Urinary bladder (tissue), 3 donors: ENCODE measurements at regions not wholly inside any gene's neighbourhood (a gene's known extent, or its start where the extent isn't known, plus 50 kb on each side); places are given as distances from the start of the nearest gene placed in this dataset.

Experiments
- DNase-seq: peaks from one replicate; pipeline ENCODE4 v3.0.0-alpha.2; 2015; ENCODE audit errors: extremely low spot score
- H3K27ac ChIP-seq: one replicate; pipeline ENCODE4 v1.5.1; 2013; ENCODE audit warnings: low read depth, mild to moderate bottlenecking, moderate library complexity
- H3K36me3 ChIP-seq: one replicate; pipeline ENCODE4 v1.6.1; 2013; ENCODE audit warnings: mild to moderate bottlenecking, moderate library complexity; ENCODE audit not compliant: insufficient read depth
- H3K4me1 ChIP-seq: one replicate; pipeline ENCODE4 v1.6.1; 2013; ENCODE audit warnings: mild to moderate bottlenecking, moderate library complexity; ENCODE audit not compliant: insufficient read depth
- H3K4me3 ChIP-seq: one replicate; pipeline ENCODE4 v1.5.1; 2013; ENCODE audit warnings: low read depth, low read length
- WGBS: extraction: QIAGEN DNeasy Blood & Tissue Kit; methylation state at CpG from one replicate; pipeline ENCODE4 v1.1.7; 2013; 5-methylcytosine and 5-hydroxymethylcytosine counted together
- donor health status: healthy with polysubstance abuse.
- donor health status: healthy.

- DNase-seq: no peak
- Histone ChIP-seq H3K27ac (no peak overlapping the region), H3K4me1 (no peaks in the 10 kb centered on the region), H3K36me3 (no peaks in the 10 kb centered on the region), H3K4me3 (no peak overlapping the region)
- WGBS: 85% methylated on average over 1 of the region's 1 CpG
Measured at GRCh38 chr1:221316491-221317056, 425.3 kb downstream of the DUSP10 start.

GRCh38 chr1:221317537-221317936 lies 424.4 kb downstream of the DUSP10 start:
- Histone ChIP-seq H3K27ac (no peak overlapping the region), H3K4me3 (no peak overlapping the region), H3K4me1 (no peaks in the 10 kb centered on the region), H3K36me3 (no peaks in the 10 kb centered on the region)
- 92% methylated on average over 3 of the region's 3 CpGs for WGBS
- DNase-seq: no peak

- 38% methylated on average over 4 of the region's 4 CpGs for WGBS
- Histone ChIP-seq H3K27ac (no peak overlapping the region), H3K36me3 (no peaks in the 10 kb centered on the region), H3K4me1 (no peaks in the 10 kb centered on the region), H3K4me3 (no peak overlapping the region)
- DNase-seq: no peak
Measured at GRCh38 chr1:221327954-221328353, 413.9 kb downstream of the DUSP10 start.

- Histone ChIP-seq H3K4me3 (no peak overlapping the region), H3K27ac (no peak overlapping the region), H3K4me1 (no peaks in the 10 kb centered on the region), H3K36me3 (no peaks in the 10 kb centered on the region)
- no peak for DNase-seq
- WGBS: 83% methylated on average over 2 of the region's 2 CpGs
Measured at GRCh38 chr1:221328371-221328770, 413.5 kb downstream of the DUSP10 start.

- Histone ChIP-seq H3K36me3 (no peaks in the 10 kb centered on the region), H3K27ac (no peak overlapping the region), H3K4me1 (peaks cover 5% of the 10 kb centered on the region), H3K4me3 (no peak overlapping the region)
- no peak for DNase-seq
- WGBS: 99% methylated on average over 1 of the region's 1 CpG
Measured at GRCh38 chr1:221331273-221332183, 410.4 kb downstream of the DUSP10 start.

GRCh38 chr1:221334062-221334461 lies 407.8 kb downstream of the DUSP10 start:
- no peak for DNase-seq
- Histone ChIP-seq H3K4me3 (no peak overlapping the region), H3K4me1 (peaks cover 5% of the 10 kb centered on the region), H3K36me3 (no peaks in the 10 kb centered on the region), H3K27ac (no peak overlapping the region)
- WGBS: 6% methylated on average over 2 of the region's 2 CpGs

GRCh38 chr1:221335161-221336101 lies 406.5 kb downstream of the DUSP10 start:
- Histone ChIP-seq H3K27ac (no peak overlapping the region), H3K4me1 (peaks cover 5% of the 10 kb centered on the region), H3K36me3 (no peaks in the 10 kb centered on the region), H3K4me3 (no peak overlapping the region)
- DNase-seq: no peak
- WGBS: 17% methylated on average over 5 of the region's 5 CpGs

GRCh38 chr1:221336126-221336525 lies 405.8 kb downstream of the DUSP10 start:
- 35% methylated on average over 2 of the region's 2 CpGs for WGBS
- no peak for DNase-seq
- Histone ChIP-seq H3K36me3 (peaks cover 2% of the 10 kb centered on the region), H3K27ac (peak overlapping the region; percentile 57), H3K4me3 (no peak overlapping the region), H3K4me1 (peaks cover 5% of the 10 kb centered on the region)

- WGBS: 58% methylated on average over 2 of the region's 2 CpGs
- Histone ChIP-seq H3K4me1 (peaks cover 5% of the 10 kb centered on the region), H3K4me3 (no peak overlapping the region), H3K27ac (no peak overlapping the region), H3K36me3 (peaks cover 2% of the 10 kb centered on the region)
- no peak for DNase-seq
Measured at GRCh38 chr1:221337106-221337505, 404.8 kb downstream of the DUSP10 start.

GRCh38 chr1:221343136-221343535 lies 398.8 kb downstream of the DUSP10 start:
- H3K4me3 ChIP-seq: no peak overlapping the region
- no peak overlapping the region for H3K27ac ChIP-seq
- H3K4me1 ChIP-seq: no peaks in the 10 kb centered on the region
- H3K36me3 ChIP-seq: peaks cover 2% of the 10 kb centered on the region
- no peak for DNase-seq

GRCh38 chr1:221343607-221344006 lies 398.3 kb downstream of the DUSP10 start:
- Histone ChIP-seq H3K4me1 (no peaks in the 10 kb centered on the region), H3K36me3 (peaks cover 2% of the 10 kb centered on the region), H3K4me3 (no peak overlapping the region), H3K27ac (no peak overlapping the region)
- no peak for DNase-seq
- 57% methylated on average over 3 of the region's 3 CpGs for WGBS

- Histone ChIP-seq H3K27ac (no peak overlapping the region), H3K36me3 (peaks cover 2% of the 10 kb centered on the region), H3K4me3 (no peak overlapping the region), H3K4me1 (no peaks in the 10 kb centered on the region)
- no peak for DNase-seq
- WGBS: 65% methylated on average over 1 of the region's 1 CpG
Measured at GRCh38 chr1:221344693-221345092, 397.2 kb downstream of the DUSP10 start.

GRCh38 chr1:221347706-221348105 lies 394.2 kb downstream of the DUSP10 start:
- H3K36me3 ChIP-seq: no peaks in the 10 kb centered on the region
- DNase-seq: no peak
- H3K27ac ChIP-seq: no peak overlapping the region
- no peak overlapping the region for H3K4me3 ChIP-seq
- H3K4me1 ChIP-seq: no peaks in the 10 kb centered on the region
- WGBS: 79% methylated on average over 2 of the region's 2 CpGs
